ENCODE measurements at regions not wholly inside any gene's neighbourhood (a gene's known extent, or its start where the extent isn't known, plus 50 kb on each side); places are given as distances from the start of the nearest gene placed in this dataset.
A peak's percentile ranks its signal among the peaks of the same experiment; 100 is the strongest.
"Not testable (repeated sequence)": the region's sequence is repeated elsewhere in the genome, so short reads cannot be mapped to it uniquely, and the experiment has no call there.

- H3K36me3 ChIP-seq (ENCODE audit: insufficient read depth, low read length): no peaks in the 10 kb centered on the region
- H3K9ac ChIP-seq (ENCODE audit: insufficient read length): no peak overlapping the region
- no peak overlapping the region for H3K27ac ChIP-seq
- no peak for DNase-seq (ENCODE audit: low read depth, low spot score)
- H3K9me3 ChIP-seq (ENCODE audit: low read depth, low read length): no peaks in the 10 kb centered on the region
- H3K4me3 ChIP-seq: no peak overlapping the region
- TF ChIP-seq POLR2AphosphoS5 (IDR thresholded peaks at IDR 0.05; ENCODE audit: borderline replicate concordance, low read depth, low read length): no peak
- TF ChIP-seq FOXP2 (optimal IDR thresholded peaks at IDR 0.05; ENCODE audit: control extremely low read depth, extremely low read length, insufficient read depth): no peak
- no peak for TF ChIP-seq EZH2 (IDR thresholded peaks at IDR 0.05)
These were observed 141.3 kb downstream of the SREK1 start for GRCh38 chr5:66285343-66285922.

GRCh38 chr5:66291771-66292170 lies 147.7 kb downstream of the SREK1 start:
- no peak for DNase-seq (ENCODE audit: low read depth, low spot score)
- TF ChIP-seq EZH2 (IDR thresholded peaks at IDR 0.05) (no peak), FOXP2 (optimal IDR thresholded peaks at IDR 0.05; ENCODE audit: control extremely low read depth, extremely low read length, insufficient read depth) (no peak), POLR2AphosphoS5 (IDR thresholded peaks at IDR 0.05; ENCODE audit: borderline replicate concordance, low read depth, low read length) (no peak)
- Histone ChIP-seq H3K27ac (no peak overlapping the region), H3K36me3 (ENCODE audit: insufficient read depth, low read length) (no peaks in the 10 kb centered on the region), H3K9ac (ENCODE audit: insufficient read length) (no peak overlapping the region), H3K9me3 (ENCODE audit: low read depth, low read length) (no peaks in the 10 kb centered on the region), H3K4me3 (no peak overlapping the region)

- not testable (repeated sequence) for H3K4me3 ChIP-seq; H3K27ac ChIP-seq; H3K9ac ChIP-seq (ENCODE audit: insufficient read length); H3K36me3 ChIP-seq (ENCODE audit: insufficient read depth, low read length); H3K9me3 ChIP-seq (ENCODE audit: low read depth, low read length); DNase-seq (ENCODE audit: low read depth, low spot score)
These were observed 149.8 kb downstream of the SREK1 start for GRCh38 chr5:66293851-66294250.

DNA sequence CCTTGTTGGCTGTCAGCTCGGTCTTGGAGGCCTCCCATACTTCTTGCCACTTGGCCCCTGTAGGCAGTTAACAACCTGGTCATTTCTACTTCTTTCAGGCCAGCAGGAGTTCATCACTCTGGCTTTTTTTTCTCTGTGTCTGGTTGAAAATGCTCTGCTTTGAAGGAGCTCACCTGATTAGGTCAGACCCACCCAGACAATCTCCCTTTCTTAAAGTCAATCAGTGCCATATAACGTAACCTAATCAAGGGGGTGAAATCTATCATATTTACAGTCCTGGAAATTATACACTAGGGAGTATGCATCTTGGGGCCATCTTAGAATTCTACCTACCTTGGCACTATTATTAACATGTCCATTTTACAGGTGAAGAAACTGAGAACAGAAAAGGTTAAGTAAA lies 155.4 kb downstream of the SREK1 start:
- Histone ChIP-seq H3K9me3 (ENCODE audit: low read depth, low read length) (no peaks in the 10 kb centered on the region), H3K9ac (ENCODE audit: insufficient read length) (no peak overlapping the region), H3K27ac (no peak overlapping the region), H3K4me3 (no peak overlapping the region), H3K36me3 (ENCODE audit: insufficient read depth, low read length) (no peaks in the 10 kb centered on the region)
- TF ChIP-seq POLR2AphosphoS5 (IDR thresholded peaks at IDR 0.05; ENCODE audit: borderline replicate concordance, low read depth, low read length): no peak
- no peak for TF ChIP-seq FOXP2 (optimal IDR thresholded peaks at IDR 0.05; ENCODE audit: control extremely low read depth, extremely low read length, insufficient read depth)
- no peak for TF ChIP-seq EZH2 (IDR thresholded peaks at IDR 0.05)
- no peak for DNase-seq (ENCODE audit: low read depth, low spot score)

- Histone ChIP-seq H3K27ac (no peak overlapping the region), H3K9me3 (ENCODE audit: low read depth, low read length) (no peaks in the 10 kb centered on the region), H3K9ac (ENCODE audit: insufficient read length) (no peak overlapping the region), H3K4me3 (no peak overlapping the region), H3K36me3 (ENCODE audit: insufficient read depth, low read length) (no peaks in the 10 kb centered on the region)
- DNase-seq (ENCODE audit: low read depth, low spot score): no peak
- TF ChIP-seq POLR2AphosphoS5 (IDR thresholded peaks at IDR 0.05; ENCODE audit: borderline replicate concordance, low read depth, low read length) (no peak), FOXP2 (optimal IDR thresholded peaks at IDR 0.05; ENCODE audit: control extremely low read depth, extremely low read length, insufficient read depth) (no peak), EZH2 (IDR thresholded peaks at IDR 0.05) (no peak)
These were observed 158.2 kb downstream of the SREK1 start for GRCh38 chr5:66302344-66302743.

GRCh38 chr5:66306105-66306843 lies 162.2 kb downstream of the SREK1 start:
- Histone ChIP-seq H3K9ac (ENCODE audit: insufficient read length) (no peak overlapping the region), H3K9me3 (ENCODE audit: low read depth, low read length) (no peaks in the 10 kb centered on the region), H3K36me3 (ENCODE audit: insufficient read depth, low read length) (no peaks in the 10 kb centered on the region), H3K27ac (no peak overlapping the region), H3K4me3 (no peak overlapping the region)
- TF ChIP-seq EZH2 (IDR thresholded peaks at IDR 0.05) (no peak), FOXP2 (optimal IDR thresholded peaks at IDR 0.05; ENCODE audit: control extremely low read depth, extremely low read length, insufficient read depth) (no peak), POLR2AphosphoS5 (IDR thresholded peaks at IDR 0.05; ENCODE audit: borderline replicate concordance, low read depth, low read length) (no peak)
- peak; percentile 34 for DNase-seq (ENCODE audit: low read depth, low spot score)

DNA sequence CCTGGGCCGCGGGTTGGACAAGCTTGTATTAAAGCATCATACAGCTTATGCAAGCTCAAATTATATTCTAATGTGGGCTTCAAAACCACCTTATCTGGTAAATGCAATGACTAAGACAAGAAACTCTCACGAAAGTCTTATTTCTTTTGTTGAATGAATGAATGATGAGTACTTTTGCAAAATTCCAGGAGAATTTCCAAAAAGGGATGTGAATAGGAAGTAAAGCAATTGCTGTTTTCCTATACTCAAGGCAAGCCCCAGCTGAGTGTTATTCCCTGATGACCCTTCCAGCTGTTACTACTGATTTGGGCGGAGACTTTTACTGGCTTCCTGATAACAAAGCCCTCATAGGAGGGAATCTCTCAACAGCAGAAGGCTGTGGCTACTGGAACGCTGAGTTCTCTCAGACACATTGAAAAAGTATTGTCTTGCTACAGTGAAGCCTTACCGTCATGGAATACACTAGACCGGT lies 162.8 kb downstream of the SREK1 start:
- Histone ChIP-seq H3K9me3 (ENCODE audit: low read depth, low read length) (no peaks in the 10 kb centered on the region), H3K36me3 (ENCODE audit: insufficient read depth, low read length) (no peaks in the 10 kb centered on the region), H3K9ac (ENCODE audit: insufficient read length) (no peak overlapping the region), H3K4me3 (no peak overlapping the region), H3K27ac (no peak overlapping the region)
- TF ChIP-seq FOXP2 (optimal IDR thresholded peaks at IDR 0.05; ENCODE audit: control extremely low read depth, extremely low read length, insufficient read depth) (no peak), POLR2AphosphoS5 (IDR thresholded peaks at IDR 0.05; ENCODE audit: borderline replicate concordance, low read depth, low read length) (no peak)
- DNase-seq (ENCODE audit: low read depth, low spot score): no peak

GRCh38 chr5:66307647-66308241 lies 163.6 kb downstream of the SREK1 start:
- H3K27ac ChIP-seq: no peak overlapping the region
- H3K9me3 ChIP-seq (ENCODE audit: low read depth, low read length): no peaks in the 10 kb centered on the region
- peak; percentile 70 for DNase-seq (ENCODE audit: low read depth, low spot score)
- TF ChIP-seq EZH2 (IDR thresholded peaks at IDR 0.05): no peak
- no peak for TF ChIP-seq POLR2AphosphoS5 (IDR thresholded peaks at IDR 0.05; ENCODE audit: borderline replicate concordance, low read depth, low read length)
- TF ChIP-seq FOXP2 (optimal IDR thresholded peaks at IDR 0.05; ENCODE audit: control extremely low read depth, extremely low read length, insufficient read depth): no peak
- no peaks in the 10 kb centered on the region for H3K36me3 ChIP-seq (ENCODE audit: insufficient read depth, low read length)
- H3K9ac ChIP-seq (ENCODE audit: insufficient read length): no peak overlapping the region
- H3K4me3 ChIP-seq: no peak overlapping the region

All from SK-N-MC (cell line).